ENCODE measurements at regions not wholly inside any gene's neighbourhood (a gene's known extent, or its start where the extent isn't known, plus 50 kb on each side); places are given as distances from the start of the nearest gene placed in this dataset.

DNA sequence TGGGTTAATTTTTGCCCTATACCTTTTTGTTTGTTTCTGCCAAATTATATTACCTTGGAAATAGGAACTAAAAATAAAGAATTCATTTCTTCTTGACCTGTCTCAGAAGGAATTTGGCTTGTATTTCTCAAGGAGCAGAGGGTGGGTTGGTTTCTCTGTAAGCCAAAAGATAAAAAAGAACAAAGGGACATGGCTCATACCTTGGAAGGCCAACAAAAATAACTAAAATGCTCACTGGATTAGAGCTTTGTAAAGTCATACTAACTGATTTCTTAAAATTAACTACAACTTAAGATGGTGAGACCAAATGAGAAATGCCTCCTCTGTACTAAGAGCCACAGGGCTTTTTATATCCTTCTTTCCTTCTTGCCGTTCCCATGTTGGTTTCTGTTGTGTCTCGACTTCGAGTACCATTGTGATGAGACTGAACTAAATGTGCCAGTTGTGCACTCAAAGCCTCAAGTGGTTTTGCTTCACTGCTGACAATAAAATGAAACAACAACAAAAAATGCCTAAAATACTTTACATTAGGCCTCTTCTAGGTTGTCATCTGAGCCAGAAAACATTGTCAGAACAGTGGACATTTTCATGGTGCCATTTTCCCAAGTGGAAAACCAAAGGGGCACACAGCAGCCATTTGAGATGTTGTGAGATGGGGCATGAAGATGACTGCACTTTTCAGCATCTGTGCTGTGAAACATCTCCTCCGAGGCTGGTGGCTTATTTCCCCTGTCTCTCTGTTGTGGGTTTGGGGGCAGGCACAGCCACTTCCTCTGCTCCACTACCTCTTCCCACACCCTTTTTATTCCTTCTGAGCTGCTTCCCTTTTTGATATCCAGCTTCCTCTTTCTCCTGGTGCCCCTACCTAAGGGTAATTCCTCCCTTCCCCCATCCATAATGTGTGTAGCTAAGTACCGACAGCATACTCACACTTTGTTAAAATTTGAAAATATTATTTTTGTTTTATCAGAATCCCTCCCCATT lies 51.8 kb upstream of the AGR3 start:
- H3K27ac ChIP-seq: no peak overlapping the region
- H3K4me2 ChIP-seq (ENCODE audit: low read length): no peak overlapping the region
- H3K4me1 ChIP-seq: no peaks in the 10 kb centered on the region
- H3K9me3 ChIP-seq (ENCODE audit: control insufficient read depth, low read length): no peaks in the 10 kb centered on the region
- H2AFZ ChIP-seq: no peak overlapping the region
- H3K27me3 ChIP-seq (ENCODE audit: control insufficient read depth, insufficient read depth, low read length): no peaks in the 10 kb centered on the region
- H3K79me2 ChIP-seq: no peaks in the 10 kb centered on the region
- TF ChIP-seq, protein P1, sequence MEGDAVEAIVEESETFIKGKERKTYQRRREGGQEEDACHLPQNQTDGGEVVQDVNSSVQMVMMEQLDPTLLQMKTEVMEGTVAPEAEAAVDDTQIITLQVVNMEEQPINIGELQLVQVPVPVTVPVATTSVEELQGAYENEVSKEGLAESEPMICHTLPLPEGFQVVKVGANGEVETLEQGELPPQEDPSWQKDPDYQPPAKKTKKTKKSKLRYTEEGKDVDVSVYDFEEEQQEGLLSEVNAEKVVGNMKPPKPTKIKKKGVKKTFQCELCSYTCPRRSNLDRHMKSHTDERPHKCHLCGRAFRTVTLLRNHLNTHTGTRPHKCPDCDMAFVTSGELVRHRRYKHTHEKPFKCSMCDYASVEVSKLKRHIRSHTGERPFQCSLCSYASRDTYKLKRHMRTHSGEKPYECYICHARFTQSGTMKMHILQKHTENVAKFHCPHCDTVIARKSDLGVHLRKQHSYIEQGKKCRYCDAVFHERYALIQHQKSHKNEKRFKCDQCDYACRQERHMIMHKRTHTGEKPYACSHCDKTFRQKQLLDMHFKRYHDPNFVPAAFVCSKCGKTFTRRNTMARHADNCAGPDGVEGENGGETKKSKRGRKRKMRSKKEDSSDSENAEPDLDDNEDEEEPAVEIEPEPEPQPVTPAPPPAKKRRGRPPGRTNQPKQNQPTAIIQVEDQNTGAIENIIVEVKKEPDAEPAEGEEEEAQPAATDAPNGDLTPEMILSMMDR (IDR thresholded peaks at IDR 0.05): no peak
- no peak overlapping the region for H3K4me3 ChIP-seq (ENCODE audit: low read depth, low read length)
- H3K9ac ChIP-seq: no peak overlapping the region
- no peaks in the 10 kb centered on the region for H3K36me3 ChIP-seq (ENCODE audit: control insufficient read depth, insufficient read depth, low read length)

DNA sequence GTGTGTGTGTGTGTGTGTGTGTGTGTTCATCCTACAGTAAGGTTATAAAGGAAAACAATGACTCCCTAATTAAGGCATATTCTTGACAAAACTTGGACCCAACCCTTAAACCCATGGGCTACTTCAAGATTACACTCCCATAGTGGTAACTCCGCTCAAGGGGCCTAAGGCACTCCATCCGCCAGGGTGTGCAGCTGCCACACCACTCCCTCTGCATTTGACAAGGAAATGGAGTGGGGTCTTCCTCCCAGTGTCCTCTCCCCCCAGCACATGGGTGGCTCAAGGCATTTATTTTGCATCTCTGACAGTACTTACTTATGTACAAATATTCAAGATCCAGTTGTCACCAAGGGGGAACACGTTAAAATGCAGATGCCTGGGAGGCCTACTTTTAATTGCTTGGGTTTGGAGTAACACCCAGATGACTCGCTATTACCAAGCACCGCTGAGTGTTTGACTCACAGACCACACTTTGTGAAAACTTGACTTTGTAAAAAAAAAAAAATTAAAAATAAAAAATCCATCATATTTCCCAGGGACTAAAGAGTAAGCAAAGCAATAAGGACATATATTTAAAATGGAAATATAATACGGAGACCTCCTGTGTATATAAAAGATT lies 53.0 kb upstream of the AGR3 start:
- H3K9ac ChIP-seq: no peak overlapping the region
- H3K9me3 ChIP-seq (ENCODE audit: control insufficient read depth, low read length): no peaks in the 10 kb centered on the region
- H2AFZ ChIP-seq: no peak overlapping the region
- no peak overlapping the region for H3K4me2 ChIP-seq (ENCODE audit: low read length)
- H3K4me3 ChIP-seq (ENCODE audit: low read depth, low read length): no peak overlapping the region
- TF ChIP-seq, protein P1 (IDR thresholded peaks at IDR 0.05): no peak
- H3K4me1 ChIP-seq: no peaks in the 10 kb centered on the region
- no peaks in the 10 kb centered on the region for H3K36me3 ChIP-seq (ENCODE audit: control insufficient read depth, insufficient read depth, low read length)
- no peak overlapping the region for H3K27ac ChIP-seq
- no peaks in the 10 kb centered on the region for H3K27me3 ChIP-seq (ENCODE audit: control insufficient read depth, insufficient read depth, low read length)
- H3K79me2 ChIP-seq: no peaks in the 10 kb centered on the region

DNA sequence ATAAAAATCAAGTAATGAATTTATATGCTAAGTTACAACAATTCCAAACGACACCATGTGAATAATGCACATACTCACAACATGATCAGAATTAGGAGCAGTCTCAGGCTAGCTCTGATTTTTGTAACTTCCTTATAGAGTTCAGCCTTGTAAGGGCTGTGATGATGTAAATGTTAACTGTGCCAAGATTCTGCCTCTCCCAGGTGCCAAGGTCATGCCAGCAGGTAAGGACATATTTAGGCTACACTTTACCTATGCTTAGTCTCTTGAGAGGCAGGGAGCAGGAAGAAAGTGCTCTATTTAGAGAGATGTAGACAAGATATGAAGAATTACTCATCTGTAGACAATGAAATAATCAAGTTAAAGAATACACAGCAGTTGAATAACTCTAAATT lies 53.6 kb upstream of the AGR3 start:
- H3K27ac ChIP-seq: no peak overlapping the region
- H3K4me1 ChIP-seq: no peaks in the 10 kb centered on the region
- TF ChIP-seq, protein P1 (IDR thresholded peaks at IDR 0.05): no peak
- H2AFZ ChIP-seq: no peak overlapping the region
- H3K36me3 ChIP-seq (ENCODE audit: control insufficient read depth, insufficient read depth, low read length): no peaks in the 10 kb centered on the region
- no peaks in the 10 kb centered on the region for H3K9me3 ChIP-seq (ENCODE audit: control insufficient read depth, low read length)
- H3K27me3 ChIP-seq (ENCODE audit: control insufficient read depth, insufficient read depth, low read length): no peaks in the 10 kb centered on the region
- no peaks in the 10 kb centered on the region for H3K79me2 ChIP-seq
- H3K9ac ChIP-seq: no peak overlapping the region
- H3K4me3 ChIP-seq (ENCODE audit: low read depth, low read length): no peak overlapping the region
- H3K4me2 ChIP-seq (ENCODE audit: low read length): no peak overlapping the region

DNA sequence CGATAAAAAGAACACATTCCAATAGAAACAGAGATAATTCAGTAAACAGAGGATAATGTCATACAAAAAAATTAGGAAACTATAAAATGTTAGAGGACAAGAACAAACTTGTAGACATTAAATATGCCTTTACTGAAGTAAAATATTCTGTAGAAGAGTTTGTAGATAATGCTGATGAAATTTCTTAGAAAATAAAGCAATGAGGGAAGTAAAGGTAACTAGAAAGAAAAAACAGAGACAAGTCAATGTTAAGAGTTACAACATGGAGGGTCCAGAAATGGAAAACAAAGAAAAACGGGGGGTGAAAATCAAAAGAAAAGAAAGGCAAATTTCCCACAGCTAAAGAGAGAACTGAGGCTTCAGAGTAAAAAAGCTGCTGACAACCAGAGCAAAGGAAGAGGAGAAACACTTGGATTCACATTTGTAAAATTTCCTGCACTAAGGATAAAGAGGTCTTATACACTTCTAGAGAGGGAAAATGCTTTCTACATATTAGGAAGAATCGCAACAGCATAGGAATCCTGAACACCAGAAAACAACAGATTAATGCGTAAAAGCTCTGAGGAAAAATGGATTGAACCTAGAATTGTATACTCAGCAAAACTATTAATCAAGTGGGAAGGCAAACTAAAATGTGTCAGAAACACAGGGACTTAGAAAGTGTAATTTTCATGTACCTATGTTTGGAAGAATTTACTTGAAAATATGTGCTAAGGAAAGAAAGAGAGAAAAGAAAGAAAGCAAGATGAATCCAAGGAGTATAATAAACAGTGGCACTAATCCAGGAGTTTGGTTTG lies 55.0 kb upstream of the AGR3 start:
- Histone ChIP-seq H3K4me2 (ENCODE audit: low read length) (no peak overlapping the region), H3K4me3 (ENCODE audit: low read depth, low read length) (no peak overlapping the region), H3K79me2 (no peaks in the 10 kb centered on the region), H3K36me3 (ENCODE audit: control insufficient read depth, insufficient read depth, low read length) (no peaks in the 10 kb centered on the region), H3K27ac (no peak overlapping the region), H2AFZ (no peak overlapping the region), H3K27me3 (ENCODE audit: control insufficient read depth, insufficient read depth, low read length) (no peaks in the 10 kb centered on the region), H3K4me1 (no peaks in the 10 kb centered on the region), H3K9me3 (ENCODE audit: control insufficient read depth, low read length) (no peaks in the 10 kb centered on the region), H3K9ac (no peak overlapping the region)
- TF ChIP-seq, protein P1 (IDR thresholded peaks at IDR 0.05): no peak

Measured in parathyroid adenoma (tissue), 2 donors.